ENCODE measurements at regions not wholly inside any gene's neighbourhood (a gene's known extent, or its start where the extent isn't known, plus 50 kb on each side); places are given as distances from the start of the nearest gene placed in this dataset.

- no peak for TF ChIP-seq EZH2 (IDR thresholded peaks at IDR 0.05; ENCODE audit: low read length, unreplicated experiment)
- TF ChIP-seq, protein P1, sequence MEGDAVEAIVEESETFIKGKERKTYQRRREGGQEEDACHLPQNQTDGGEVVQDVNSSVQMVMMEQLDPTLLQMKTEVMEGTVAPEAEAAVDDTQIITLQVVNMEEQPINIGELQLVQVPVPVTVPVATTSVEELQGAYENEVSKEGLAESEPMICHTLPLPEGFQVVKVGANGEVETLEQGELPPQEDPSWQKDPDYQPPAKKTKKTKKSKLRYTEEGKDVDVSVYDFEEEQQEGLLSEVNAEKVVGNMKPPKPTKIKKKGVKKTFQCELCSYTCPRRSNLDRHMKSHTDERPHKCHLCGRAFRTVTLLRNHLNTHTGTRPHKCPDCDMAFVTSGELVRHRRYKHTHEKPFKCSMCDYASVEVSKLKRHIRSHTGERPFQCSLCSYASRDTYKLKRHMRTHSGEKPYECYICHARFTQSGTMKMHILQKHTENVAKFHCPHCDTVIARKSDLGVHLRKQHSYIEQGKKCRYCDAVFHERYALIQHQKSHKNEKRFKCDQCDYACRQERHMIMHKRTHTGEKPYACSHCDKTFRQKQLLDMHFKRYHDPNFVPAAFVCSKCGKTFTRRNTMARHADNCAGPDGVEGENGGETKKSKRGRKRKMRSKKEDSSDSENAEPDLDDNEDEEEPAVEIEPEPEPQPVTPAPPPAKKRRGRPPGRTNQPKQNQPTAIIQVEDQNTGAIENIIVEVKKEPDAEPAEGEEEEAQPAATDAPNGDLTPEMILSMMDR (conservative IDR thresholded peaks at IDR 0.05; ENCODE audit: low read depth, low read length), result no peak
These were observed 188.2 kb upstream of the ZNF804A start for GRCh38 chr2:184410160-184410559.
